HG03175 (cell line): ENCODE measurements at regions not wholly inside any gene's neighbourhood (a gene's known extent, or its start where the extent isn't known, plus 50 kb on each side); places are given as distances from the start of the nearest gene placed in this dataset.

Experiments used
- ATAC-seq: cut with Tn5 transposase; IDR thresholded peaks from one replicate; pipeline ENCODE4 v1.9.1; 2021; ENCODE audit warnings: mild to moderate bottlenecking, moderate library complexity; ENCODE audit not compliant: unreplicated experiment

DNA sequence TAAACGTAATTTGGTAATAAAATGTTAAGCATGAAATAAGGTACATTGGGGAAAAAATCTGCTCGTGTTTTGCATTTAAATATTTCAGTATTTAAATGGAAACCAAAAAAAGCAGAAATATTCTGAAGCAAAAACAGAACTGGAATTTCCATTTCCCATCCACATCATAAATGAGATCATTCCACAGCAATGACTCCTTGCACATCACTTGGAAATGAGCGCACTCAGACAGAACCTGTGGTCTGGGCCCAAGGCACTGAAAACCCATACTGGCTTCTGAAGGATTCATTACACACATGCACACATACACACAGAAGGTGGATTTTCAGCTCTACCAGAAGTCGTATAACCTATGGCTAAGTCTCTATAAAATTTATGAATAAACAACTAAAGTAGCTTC lies 174.8 kb downstream of the IBTK start:
- ATAC-seq: no peak

DNA sequence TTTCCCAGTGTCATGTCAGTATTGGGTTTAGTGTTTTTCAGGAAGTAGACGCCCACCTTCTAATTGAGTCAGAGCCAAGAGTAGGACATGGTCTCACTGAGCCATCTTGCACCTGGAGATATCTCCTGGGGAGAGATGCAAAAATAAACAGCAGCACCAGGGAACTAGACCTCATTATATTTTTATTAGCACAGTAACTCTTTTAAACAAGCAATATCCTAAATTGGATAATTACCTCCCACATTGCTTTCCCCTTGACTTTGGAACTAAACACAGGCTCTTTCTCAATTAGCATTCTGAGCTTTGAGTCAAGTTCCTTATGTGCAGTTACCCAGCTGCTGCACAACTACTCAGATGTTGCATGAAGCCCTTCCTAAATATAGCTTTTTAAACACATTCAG lies 175.4 kb downstream of the IBTK start:
- no peak for ATAC-seq

DNA sequence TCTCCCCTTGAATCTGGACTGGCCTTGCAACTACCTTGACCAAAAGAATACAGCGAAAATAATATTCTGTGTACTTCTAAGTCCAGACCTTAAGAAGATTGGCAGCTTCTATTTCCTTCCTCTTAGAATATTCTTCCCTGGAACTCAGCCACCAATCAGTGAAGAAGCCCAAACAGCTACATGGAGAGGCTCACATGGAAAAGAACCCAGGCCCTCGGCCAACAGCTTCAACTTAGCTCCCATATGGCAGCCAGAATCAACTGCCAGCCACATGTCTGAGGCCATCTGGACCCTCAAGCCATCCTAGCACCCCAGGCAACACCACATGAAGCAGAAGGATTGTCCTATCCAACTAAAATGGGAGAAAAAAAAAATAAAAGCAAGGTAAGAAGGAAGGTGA lies 178.8 kb downstream of the IBTK start:
- ATAC-seq: no peak

DNA sequence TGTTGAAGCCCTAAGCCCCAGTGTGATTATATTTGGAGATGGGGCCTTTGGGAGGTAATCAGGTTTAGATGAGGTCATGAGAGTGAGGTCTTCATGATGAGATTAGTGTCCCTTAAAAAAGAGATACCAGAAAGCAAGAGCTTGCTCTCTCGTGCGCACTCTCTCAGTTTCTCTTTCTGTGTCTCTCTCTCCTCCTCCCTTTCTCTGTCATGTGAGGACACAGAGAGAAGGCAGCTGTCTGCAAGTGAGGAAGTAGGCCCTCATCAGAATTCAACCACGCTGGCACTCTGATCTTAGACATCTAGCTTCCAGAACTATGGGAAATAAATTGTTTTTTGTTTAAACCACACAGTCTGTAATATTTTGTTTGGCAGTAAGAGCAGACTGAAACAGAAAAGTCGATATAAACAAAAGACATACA lies 180.5 kb downstream of the IBTK start:
- ATAC-seq: peak; percentile 99

DNA sequence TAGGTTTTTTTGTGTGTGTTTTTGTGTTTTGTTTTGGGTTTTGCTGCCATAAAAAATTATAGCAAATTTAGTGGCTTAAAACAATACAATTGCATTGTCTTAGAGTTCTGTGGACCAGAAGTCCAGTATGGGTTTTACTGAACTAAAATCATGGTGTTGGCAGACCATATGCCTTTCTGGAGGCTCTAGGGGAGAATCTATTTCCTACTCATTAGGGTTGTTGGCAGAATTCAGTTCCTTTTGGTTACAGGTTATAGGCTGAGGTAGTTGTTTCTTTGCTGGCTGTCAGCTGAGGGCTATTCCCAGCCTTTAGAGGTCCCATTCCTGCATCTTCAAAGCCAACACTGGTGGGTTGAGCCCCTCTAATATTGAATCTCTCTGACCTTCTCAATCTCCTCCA lies 181.3 kb downstream of the IBTK start:
- no peak for ATAC-seq

DNA sequence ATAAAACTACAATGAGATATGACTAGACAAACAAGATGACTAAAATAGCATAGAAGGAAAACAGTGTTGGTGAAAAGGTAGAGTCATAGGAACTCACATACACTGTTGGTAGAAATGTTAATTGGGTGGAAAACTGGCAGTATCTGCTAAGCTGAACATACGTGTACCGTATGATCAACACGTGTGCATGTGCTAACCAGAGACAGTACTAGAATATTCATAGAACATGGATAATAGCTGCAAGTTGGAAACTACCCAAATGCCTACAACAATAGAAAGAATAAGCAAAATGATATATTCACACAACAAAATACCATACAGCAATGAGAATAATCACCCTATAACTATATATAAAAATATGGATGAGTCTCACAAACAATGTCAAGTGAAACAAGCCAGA lies 184.0 kb downstream of the IBTK start:
- no peak for ATAC-seq

DNA sequence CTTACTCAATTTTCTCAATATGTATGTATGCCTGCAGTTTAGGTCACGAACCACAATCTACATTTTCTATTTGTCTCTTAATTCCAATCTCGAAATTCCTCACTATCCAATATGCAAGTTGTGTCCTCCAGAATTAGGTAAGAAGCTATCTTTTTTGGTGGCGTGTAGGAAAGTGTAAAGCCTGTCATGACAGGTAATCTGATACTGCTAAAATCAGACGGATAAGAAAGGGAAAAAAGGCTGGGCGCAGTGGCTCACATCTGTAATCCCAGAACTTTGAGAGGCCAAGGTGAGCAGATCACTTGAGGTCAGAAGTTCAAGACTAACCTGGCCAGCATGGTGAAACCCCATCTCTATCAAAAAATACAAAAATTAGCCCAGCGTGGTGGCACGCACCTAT lies 185.3 kb downstream of the IBTK start:
- no peak for ATAC-seq

DNA sequence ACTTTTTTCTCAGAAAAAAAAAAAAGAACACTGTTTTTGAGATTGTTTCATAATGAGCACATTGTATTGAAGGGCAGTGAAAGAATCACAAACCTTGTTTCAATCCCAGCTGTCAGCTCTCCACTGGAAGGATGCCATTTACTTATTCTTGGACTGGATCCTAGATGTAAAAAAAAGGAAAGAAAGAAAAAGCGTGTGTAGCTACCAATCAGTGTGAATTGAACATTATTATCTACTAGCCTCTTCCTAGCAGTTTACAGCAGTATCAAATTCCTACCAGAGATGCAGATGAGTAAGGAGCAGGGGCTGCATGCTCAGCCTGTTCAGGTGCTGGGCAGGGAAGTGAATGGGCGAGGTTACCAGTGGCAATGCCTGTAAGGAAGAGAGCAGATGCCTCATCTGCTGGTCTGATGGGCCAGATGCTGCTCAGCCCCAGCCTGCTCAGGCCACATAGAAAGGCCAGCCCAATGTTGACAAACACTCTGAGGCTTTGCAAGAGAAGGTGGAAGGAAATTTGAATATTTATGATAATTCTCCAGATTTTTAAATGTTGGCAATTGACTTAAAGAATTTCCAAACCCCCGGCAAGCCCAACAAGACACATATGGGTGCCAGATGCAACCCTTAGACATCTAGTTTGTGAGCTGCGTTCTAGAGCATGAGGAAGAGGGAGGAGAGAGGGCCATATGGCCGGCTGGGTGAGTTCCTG lies 189.5 kb downstream of the IBTK start:
- no peak for ATAC-seq

DNA sequence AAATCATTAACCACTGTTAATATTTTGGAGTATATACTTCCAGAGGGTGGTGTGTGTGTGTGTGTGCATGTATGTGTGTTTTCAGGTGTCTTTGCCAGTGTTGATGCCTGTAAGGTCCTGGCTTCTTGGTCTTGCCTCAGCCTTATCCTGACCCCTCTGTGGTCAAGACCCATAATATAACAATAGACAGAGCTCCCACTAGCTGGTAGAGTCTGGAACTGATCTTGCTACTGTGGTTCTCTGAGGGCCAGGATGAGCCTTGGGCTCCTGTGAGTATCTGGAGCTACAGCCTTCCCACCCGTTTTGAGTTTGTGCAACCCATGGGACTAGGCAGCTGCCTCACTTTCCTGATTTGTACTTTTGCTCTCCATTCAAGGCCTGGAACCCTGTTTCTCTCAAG lies 191.0 kb downstream of the IBTK start:
- no peak for ATAC-seq

DNA sequence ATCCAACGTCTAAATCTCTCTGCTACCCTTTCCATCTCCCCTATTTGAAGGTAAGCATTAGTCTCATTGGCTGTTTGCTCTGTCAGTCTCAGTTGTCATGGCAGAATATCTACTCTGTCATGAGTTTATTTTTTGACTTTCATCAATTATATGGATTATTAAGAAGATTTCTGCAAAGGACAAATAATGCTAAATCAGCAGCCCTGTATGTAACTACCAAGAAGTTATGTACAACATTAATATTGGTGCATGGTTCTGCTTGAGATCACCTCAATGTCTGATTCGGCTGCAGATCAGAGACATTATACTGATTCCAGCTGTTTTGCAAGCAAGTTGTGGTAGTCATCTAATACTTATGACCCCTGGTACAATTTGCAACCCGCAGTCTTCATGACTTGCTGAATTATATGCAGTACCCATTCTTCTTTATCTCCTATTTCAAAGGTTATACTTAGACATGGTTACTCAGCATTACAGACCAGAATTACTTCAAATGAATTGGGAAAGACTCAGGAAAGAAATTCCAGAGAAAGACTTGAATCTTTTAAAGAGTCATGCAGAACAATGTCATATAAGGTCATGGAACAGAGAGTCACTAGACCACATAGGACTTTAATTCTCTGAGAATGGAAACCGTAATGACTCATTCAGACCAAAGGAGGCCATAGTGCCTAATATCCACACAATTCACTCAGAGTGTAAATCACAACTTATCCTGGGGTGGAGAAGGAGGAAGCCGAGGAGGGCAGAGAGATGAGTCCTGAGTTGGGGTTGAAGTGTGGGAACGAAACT lies 201.4 kb downstream of the IBTK start:
- ATAC-seq: no peak

DNA sequence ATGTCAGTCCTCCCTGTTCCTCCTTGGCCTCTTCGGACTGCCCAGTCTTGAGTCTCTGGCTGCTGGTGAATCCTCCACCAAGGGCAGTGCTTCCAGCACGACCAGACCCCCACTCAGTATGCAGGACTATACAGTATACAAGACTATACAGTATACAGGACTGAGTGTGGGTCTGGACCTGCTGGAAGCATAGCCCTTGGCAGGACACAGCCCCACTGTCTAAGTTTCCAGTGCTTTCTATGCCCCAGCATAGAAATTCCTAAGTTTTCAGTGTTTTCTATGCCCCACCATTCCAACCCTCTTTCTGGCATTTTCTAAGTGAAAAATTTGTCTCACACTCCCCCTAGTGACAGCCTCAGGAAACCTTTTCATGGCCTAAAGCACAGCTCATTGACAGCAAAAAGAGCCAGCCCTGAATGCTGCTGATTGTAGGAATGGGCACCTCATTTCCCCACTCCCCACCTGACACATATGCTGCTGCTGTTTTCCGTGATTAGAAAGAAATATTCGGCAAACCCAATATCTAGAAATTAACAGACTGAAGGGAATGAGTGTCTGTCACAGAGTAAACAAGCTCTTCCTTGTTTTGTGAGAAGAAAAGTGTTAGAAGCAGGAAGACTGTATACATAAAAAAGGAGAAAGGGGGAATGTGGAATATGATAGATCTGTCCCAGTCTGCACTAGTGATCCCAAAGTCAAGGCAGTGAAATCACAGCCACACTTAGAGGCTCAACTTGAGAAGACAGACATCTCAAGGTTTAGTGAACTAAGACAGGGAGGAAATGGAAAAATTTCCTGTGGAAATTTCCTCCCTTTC lies 206.9 kb downstream of the IBTK start:
- ATAC-seq: peak; percentile 89

DNA sequence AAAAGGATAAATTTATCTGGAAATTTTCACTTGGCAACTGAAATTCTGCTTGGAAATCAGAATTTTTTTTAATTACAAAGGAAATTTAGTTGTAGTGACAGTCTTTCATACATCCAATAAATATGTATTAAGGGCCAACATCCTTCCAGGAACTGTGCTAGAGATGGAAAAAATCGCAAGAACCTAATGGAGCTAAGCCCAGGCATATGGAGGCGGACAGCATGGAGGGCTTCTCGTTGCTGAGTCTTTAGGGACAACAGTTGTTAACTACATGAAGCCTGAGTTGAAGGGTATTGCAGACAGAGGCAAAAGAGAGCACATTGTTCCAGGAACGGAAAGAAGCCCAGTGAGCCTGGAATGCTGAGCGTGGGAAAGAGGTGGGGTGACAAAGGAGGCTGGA lies 208.9 kb downstream of the IBTK start:
- ATAC-seq: no peak

DNA sequence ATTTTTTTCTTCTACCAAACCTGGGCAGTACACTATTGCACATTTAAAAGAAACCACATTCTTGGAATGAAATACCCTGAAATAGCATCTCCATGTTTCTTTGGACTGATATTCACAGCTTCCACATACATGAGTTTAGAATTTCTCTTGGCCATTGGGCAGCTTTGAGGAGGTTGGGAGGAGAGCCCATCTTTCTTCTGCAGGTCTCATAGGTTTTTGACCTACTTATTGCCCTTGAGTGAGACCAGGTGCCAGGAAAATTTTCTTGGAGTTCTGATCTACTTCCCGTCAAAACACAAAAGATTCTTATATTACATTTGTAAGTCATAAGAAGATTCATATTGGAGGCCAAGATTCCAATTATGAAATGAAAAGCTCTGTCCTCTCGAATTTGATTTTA lies 212.0 kb downstream of the IBTK start:
- no peak for ATAC-seq

DNA sequence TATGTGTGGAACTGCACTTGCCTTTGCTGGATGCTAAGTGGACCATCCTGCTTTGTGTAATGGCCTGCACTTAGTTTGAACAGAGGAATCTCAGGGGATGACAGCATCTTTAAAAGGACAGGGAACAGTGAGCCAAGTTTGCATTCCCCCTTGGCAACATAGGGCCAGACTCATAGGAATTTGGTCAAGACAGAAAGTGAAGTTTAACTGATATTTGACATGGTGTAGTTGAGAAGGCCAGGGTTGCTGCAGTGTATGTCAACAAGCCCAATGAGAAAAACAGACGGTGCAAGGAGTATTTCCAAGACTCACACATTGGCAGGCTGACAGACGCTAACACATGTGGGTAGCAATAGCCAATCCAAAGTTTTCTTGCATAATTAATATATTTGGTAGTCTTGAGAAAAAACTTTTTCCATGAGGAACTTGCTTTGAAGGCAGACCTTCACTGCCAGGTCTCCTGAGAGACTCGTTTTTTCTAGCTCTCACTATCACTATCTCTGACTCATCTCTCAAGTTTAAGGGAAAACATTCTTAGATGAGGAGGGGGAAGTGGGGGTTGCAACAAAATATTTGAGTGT lies 213.8 kb downstream of the IBTK start:
- ATAC-seq: no peak

DNA sequence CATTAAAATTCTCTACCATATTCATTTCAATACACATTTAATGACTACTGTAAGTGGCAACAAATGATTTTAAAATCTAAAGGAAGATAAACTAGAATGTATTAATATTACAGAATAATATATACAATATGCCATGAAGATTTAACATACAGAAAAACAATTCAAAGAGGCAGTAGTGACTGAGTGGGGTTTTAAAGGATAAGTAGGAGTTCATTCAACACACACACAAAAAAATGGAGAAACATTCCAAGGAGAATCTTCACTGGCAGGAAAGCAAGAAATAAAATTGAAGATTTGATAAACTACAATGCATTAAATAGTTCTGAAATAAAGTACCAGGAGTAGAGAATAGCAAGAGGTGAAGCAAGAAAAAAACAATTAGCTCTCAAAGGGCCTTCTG lies 215.1 kb downstream of the IBTK start:
- ATAC-seq: no peak

DNA sequence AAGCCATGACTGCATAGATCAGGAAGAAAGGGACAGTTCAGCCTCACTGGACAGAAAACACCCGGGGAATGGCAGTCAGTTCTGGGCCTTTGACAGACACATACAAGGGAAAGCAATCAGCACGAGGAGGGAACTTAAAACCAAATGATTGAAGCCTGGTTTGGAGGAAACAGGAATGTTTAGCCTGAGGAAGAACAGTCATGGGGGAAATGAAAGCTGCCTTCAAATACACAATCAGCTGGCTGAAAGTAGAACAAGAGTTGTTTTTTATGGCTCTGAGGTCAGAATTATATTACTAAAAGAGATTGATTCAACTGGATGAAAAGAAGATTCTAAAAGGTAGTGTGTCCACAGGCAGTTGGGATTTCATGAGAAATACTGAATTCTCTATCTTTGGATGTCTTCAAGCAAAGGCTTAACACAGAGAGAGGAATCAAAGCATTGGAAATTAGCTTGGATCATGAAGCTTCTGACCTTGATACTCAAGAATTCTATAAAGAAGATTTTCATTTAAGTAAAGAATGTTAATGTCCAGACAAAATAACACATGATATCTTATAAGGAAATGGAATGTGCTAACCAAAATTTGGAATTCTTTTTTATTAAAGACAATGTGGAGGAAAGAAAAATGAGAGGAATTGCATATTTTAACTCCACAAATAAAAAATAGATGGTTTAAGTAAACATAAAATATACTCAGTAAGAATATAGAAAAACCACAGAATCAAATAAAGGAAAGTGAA lies 216.6 kb downstream of the IBTK start:
- ATAC-seq: no peak

DNA sequence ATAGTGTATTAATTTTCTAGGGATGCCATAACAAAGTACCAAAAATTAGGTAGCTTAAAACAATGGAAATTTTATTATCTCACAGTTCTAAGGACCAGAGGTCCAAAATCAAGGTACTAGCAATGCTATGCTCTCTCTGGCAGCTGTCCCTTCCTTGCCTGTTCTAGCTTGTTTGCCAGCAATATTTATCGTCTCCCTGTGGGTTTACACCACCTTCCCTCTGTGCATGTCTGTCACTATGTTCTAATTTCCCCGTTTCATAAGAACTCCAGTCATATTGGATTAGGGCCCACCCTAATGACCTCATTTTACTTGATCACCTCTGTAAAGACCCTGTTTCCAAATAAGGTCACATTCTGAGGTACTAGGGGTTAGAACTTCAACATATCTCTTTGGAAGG lies 217.2 kb downstream of the IBTK start:
- no peak for ATAC-seq

DNA sequence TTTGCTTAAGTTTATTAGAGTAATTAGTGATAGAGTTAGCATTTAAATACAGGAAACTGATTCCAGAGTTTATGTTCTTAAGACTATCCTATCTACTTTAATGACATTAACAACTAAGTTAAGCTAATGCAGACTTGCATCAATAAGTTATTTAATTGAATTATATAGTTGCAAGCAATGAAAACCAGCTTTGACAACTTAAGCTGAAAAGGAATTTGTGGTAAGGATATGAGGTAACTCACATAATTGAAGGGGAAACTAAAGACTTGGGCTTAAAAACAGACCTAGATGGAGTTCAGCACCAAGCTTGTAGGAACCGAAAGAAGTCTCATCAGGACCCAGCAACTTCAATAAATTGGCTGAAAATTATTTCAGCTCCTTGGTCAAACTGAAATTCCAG lies 222.3 kb downstream of the IBTK start:
- no peak for ATAC-seq

DNA sequence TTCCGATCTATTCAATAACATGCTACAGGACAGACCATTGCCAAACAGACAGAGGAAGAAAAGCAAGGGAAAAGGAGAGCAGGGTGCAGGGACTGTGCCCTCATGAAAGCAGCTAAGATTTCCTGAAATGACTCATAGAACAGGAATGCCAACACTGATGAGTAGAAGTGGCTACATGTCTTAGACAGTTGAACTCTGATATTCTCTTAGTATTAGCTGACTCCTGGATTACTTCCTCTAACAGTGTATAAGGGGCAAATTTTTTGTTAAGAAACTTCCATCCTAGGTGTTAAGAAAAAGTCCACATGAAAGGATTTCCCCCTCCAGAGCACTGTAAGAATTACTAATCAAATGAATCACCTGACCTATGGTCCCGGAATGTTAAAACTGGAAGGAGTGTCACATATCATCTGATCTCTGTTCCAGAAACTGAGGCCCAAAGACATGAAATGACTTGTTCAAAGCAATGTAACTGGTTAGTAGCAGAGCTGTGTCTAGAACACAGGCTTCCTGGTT lies 224.9 kb downstream of the IBTK start:
- ATAC-seq: no peak

DNA sequence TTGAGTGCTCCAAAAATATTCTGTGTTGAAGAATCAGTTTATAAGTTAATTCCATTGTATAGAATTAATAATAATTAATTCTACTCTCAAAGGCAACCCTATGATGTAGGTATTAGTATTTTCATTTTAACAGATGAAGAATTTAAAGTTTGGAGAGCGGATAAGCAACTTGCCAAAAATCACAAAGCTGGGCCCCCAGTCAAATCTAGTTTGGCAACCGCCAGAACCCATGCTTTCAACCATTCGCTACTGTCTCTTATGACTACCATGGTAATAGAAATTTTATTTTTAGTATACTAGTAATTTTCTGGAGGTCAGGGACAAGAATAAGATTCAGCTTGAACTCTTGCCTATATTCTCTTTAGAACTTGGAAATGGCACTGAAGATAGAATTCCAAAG lies 229.8 kb downstream of the IBTK start:
- ATAC-seq: no peak

DNA sequence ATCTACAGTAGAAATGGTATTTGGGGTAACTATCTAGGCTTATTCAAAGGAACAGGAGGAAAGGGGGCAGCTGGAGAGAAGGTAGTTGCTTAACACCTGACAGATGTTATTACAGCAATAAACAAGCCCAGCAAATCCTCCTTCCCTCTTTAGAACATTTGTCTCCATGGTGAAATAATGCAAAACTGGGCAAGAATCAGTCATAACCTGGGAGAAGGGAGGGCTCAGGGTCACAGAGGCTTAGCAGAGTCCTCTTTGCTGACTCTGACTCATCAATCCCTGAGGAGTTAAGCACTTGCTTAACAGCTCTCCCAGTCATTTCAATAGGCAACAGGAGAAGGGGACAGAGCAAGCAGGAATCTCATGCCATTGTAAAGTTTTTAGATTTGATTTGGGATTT lies 230.3 kb downstream of the IBTK start:
- ATAC-seq: no peak
